A549 (cell line): ENCODE measurements at regions not wholly inside any gene's neighbourhood (a gene's known extent, or its start where the extent isn't known, plus 50 kb on each side); places are given as distances from the start of the nearest gene placed in this dataset.

ENCODE experiments used
- ATAC-seq, 2 experiments: fragments of 200-7000 bp in 1 of 2; fragments of >200 bp in 1 of 2; cut with Nextera tagmentation in 1 of 2; cut with Tn5 transposase in 1 of 2; 3 replicates each; pipeline versions ENCODE4 v1.8.0 to v1.9.1; 2018 to 2020; ENCODE audit warnings: mild to moderate bottlenecking in 1 of 2, moderate library complexity in 1 of 2
- CTCF ChIA-PET: fragments of 300-600 bp; sonication (Branson Sonifier 250); formaldehyde crosslinking; extraction: SDS; loops from one replicate; lab custom pipeline; 2021; ENCODE audit warnings: antibody characterized with exemption, inconsistent platforms; lab: Yijun Ruan, JAX
- POLR2A ChIA-PET: fragments of 350-600 bp; formaldehyde crosslinking; extraction: SDS; loops from one replicate; lab custom pipeline; 2021; ENCODE audit warnings: antibody characterized with exemption, inconsistent platforms; lab: Yijun Ruan, JAX
- DNase-seq, 2 experiments: peaks; one replicate each; pipeline versions ENCODE4 v3.0.0 to v3.0.0-alpha.2; 2011 to 2016; ENCODE audit warnings: low read depth in 1 of 2, low spot score in 1 of 2
- FAIRE-seq: peaks from 2 replicates; lab custom pipeline; 2011; peaks lifted over from hg19 to GRCh38; lab: Jason Lieb, UNC
- H3K27ac ChIP-seq, 2 experiments: fragments of >200 bp; sonication (Bioruptor Twin); formaldehyde crosslinking; 3 replicates each; pipeline ENCODE4 v1.5.1; 2016 to 2017
- H3K4me1 ChIP-seq: fragments of >200 bp; sonication (Bioruptor Twin); formaldehyde crosslinking; 3 replicates; pipeline ENCODE4 v1.6.1; 2016
- H3K4me2 ChIP-seq: fragments of >200 bp; sonication (Bioruptor Twin); formaldehyde crosslinking; 3 replicates; pipeline ENCODE4 v1.6.1; 2016
- H3K4me3 ChIP-seq: fragments of >200 bp; sonication (Bioruptor Twin); formaldehyde crosslinking; 3 replicates; pipeline ENCODE4 v1.5.1; 2016
- H3K9me3 ChIP-seq: fragments of >200 bp; sonication (Bioruptor Twin); formaldehyde crosslinking; 3 replicates; pipeline ENCODE4 v1.6.1; 2016
- BHLHE40 ChIP-seq: IDR thresholded peaks from 2 replicates; pipeline ENCODE4 v1.6.1; 2012; ENCODE audit warnings: low read depth, low read length, inconsistent platforms
- CEBPB ChIP-seq, 2 experiments: fragments of >200 bp in 1 of 2; sonication (Bioruptor Twin) in 1 of 2; formaldehyde crosslinking in 1 of 2; IDR thresholded peaks; 2 replicates each; pipeline ENCODE4 v1.6.1; 2012 to 2016
- CHD4 ChIP-seq: fragments of 200-600 bp; sonication (generic); IDR thresholded peaks from 2 replicates; pipeline ENCODE4 v1.6.1; 2016; ENCODE audit warnings: antibody characterized with exemption, mild to moderate bottlenecking, borderline replicate concordance
- EHF ChIP-seq: fragments of 250-450 bp; sonication (Bioruptor Pico); IDR thresholded peaks from 2 replicates; pipeline ENCODE4 v1.5.0; 2020; ENCODE audit warnings: mild to moderate bottlenecking
- ELK1 ChIP-seq: fragments of 150-350 bp; IDR thresholded peaks from 2 replicates; pipeline ENCODE4 v1.6.1; 2014; ENCODE audit warnings: low read depth, mild to moderate bottlenecking, low read length
- EP300 ChIP-seq, 2 experiments: fragments of >200 bp; sonication (Bioruptor Twin); formaldehyde crosslinking; IDR thresholded peaks; 2 replicates in 1 of 2; 3 replicates in 1 of 2; pipeline ENCODE4 v1.6.1; 2016 to 2017
- ESRRA ChIP-seq: fragments of 150-350 bp; IDR thresholded peaks from 2 replicates; pipeline ENCODE4 v1.6.1; 2014; ENCODE audit warnings: mild to moderate bottlenecking, low read length, borderline replicate concordance
- FOSB ChIP-seq: fragments of 250-450 bp; sonication (Bioruptor Pico); IDR thresholded peaks from 2 replicates; pipeline ENCODE4 v1.5.0; 2020; ENCODE audit warnings: mild to moderate bottlenecking, moderate library complexity
- HES2 ChIP-seq: fragments of >200 bp; sonication (Bioruptor Twin); formaldehyde crosslinking; IDR thresholded peaks from 2 replicates; pipeline ENCODE4 v1.6.1; 2016
- HEYL ChIP-seq: fragments of 250-450 bp; sonication (Bioruptor Pico); IDR thresholded peaks from 2 replicates; pipeline ENCODE4 v1.8.0; 2021; ENCODE audit warnings: mild to moderate bottlenecking, moderate library complexity
- HOXB13 ChIP-seq: fragments of 250-450 bp; sonication (Bioruptor Pico); IDR thresholded peaks from 2 replicates; pipeline ENCODE4 v1.5.0; 2020; ENCODE audit warnings: low read depth, mild to moderate bottlenecking, moderate library complexity
- KDM5A ChIP-seq: fragments of 200-600 bp; sonication (generic); IDR thresholded peaks from 2 replicates; pipeline ENCODE4 v1.6.1; 2016; ENCODE audit warnings: antibody characterized with exemption, mild to moderate bottlenecking
- NFE2L2 ChIP-seq: fragments of 150-350 bp; conservative IDR thresholded peaks from 2 replicates; pipeline ENCODE4 v1.6.1; 2014; ENCODE audit warnings: low read length
- PHF8 ChIP-seq: fragments of 200-600 bp; sonication (generic); IDR thresholded peaks from 2 replicates; pipeline ENCODE4 v1.6.1; 2016; ENCODE audit warnings: low read depth, mild to moderate bottlenecking, antibody characterized with exemption, moderate library complexity, borderline replicate concordance
- POLR2A ChIP-seq: IDR thresholded peaks from 2 replicates; pipeline ENCODE4 v1.6.1; 2012; ENCODE audit warnings: mild to moderate bottlenecking, low read length
- RAD21 ChIP-seq, 2 experiments: fragments of >200 bp in 1 of 2; sonication (Bioruptor Twin) in 1 of 2; formaldehyde crosslinking in 1 of 2; IDR thresholded peaks in 1 of 2; conservative IDR thresholded peaks in 1 of 2; 2 replicates in 1 of 2; 3 replicates in 1 of 2; pipeline ENCODE4 v1.6.1; 2012 to 2018; ENCODE audit warnings: inconsistent platforms in 1 of 2
- RARB ChIP-seq: fragments of 250-450 bp; sonication (Bioruptor Pico); IDR thresholded peaks from 2 replicates; pipeline ENCODE4 v1.8.0; 2021; ENCODE audit warnings: mild to moderate bottlenecking, moderate library complexity
- RCOR1 ChIP-seq: fragments of 150-350 bp; IDR thresholded peaks from 2 replicates; pipeline ENCODE4 v1.6.1; 2014; ENCODE audit warnings: antibody characterized with exemption, low read length, low read depth
- RFX5 ChIP-seq: fragments of 450-650 bp; IDR thresholded peaks from 2 replicates; pipeline ENCODE4 v1.7.1; 2014; ENCODE audit warnings: antibody characterized with exemption, mild to moderate bottlenecking, moderate library complexity
- SMC3 ChIP-seq: fragments of >200 bp; sonication (Bioruptor Twin); formaldehyde crosslinking; IDR thresholded peaks from 3 replicates; pipeline ENCODE4 v1.6.1; 2018; ENCODE audit warnings: inconsistent platforms
- TFCP2L1 ChIP-seq: fragments of 250-450 bp; sonication (Bioruptor Pico); IDR thresholded peaks from 2 replicates; pipeline ENCODE4 v1.5.0; 2021; ENCODE audit warnings: mild to moderate bottlenecking
- ZSCAN20 ChIP-seq: fragments of 250-450 bp; sonication (Bioruptor Pico); IDR thresholded peaks from 2 replicates; pipeline ENCODE4 v1.8.0; 2022; ENCODE audit warnings: mild to moderate bottlenecking, moderate library complexity
- WGBS: methylation state at CpG from one replicate; pipeline ENCODE4 v1.1.6; 2017; ENCODE audit errors: missing lambda C conversion rate; 5-methylcytosine and 5-hydroxymethylcytosine counted together
- TF ChIP-seq, protein P1 (sequence below): fragments of 200-600 bp; sonication (generic); IDR thresholded peaks from 2 replicates; pipeline ENCODE4 v1.6.1; 2016; ENCODE audit warnings: antibody characterized with exemption, mild to moderate bottlenecking, moderate library complexity

- no peak for ATAC-seq
- Histone ChIP-seq H3K4me2 (no peak overlapping the region), H3K9me3 (no peaks in the 10 kb centered on the region), H3K27ac (no peak overlapping the region), H3K4me1 (no peaks in the 10 kb centered on the region), H3K4me3 (no peak overlapping the region)
- 3% methylated on average over 1 of the region's 1 CpG for WGBS
- ChIA-PET CTCF (no interaction called here), POLR2A (no interaction called here)
- no peak for FAIRE-seq
- TF ChIP-seq CHD4 = no peak
- TF ChIP-seq POLR2A = no peak
- TF ChIP-seq BHLHE40 = no peak
- no peak for TF ChIP-seq RAD21 (conservative IDR thresholded peaks at IDR 0.05 in 1 of 2, IDR thresholded peaks at IDR 0.05 in 1 of 2)
- TF ChIP-seq TFCP2L1 (CRISPR knock-in tag) = no peak
- TF ChIP-seq NFE2L2 = no peak
- no peak for TF ChIP-seq KDM5A
- no peak for TF ChIP-seq FOSB (CRISPR knock-in tag)
- TF ChIP-seq RCOR1 = no peak
- no peak for TF ChIP-seq HOXB13 (CRISPR knock-in tag)
- no peak for TF ChIP-seq ESRRA
- no peak for TF ChIP-seq CEBPB (IDR thresholded peaks at IDR 0.05)
- TF ChIP-seq EHF = no peak
- no peak for TF ChIP-seq SMC3
- TF ChIP-seq RARB (CRISPR knock-in tag) = no peak
- no peak for DNase-seq
These were observed 1293.0 kb downstream of the GRIK2 start for GRCh38 chr6:102686461-102686860.

DNA sequence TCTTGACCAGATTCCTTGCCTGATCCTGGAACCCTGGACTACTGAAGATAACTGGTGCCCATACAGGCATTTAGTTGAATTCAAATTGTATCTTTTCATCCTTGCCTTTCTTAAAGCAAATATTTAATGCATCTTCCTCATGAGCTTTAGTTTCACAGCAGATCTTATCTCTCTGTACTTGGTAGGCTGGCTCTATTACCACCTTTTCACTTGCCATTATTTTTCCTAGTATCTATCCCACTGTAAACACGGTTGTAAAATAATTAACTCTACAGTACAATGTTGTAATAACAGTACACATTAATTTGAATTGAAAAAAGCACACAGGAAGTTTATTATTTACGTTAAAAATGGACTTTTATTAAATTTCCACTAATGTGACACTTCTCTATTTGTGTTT is 1286.9 kb downstream of the GRIK2 start:
- DNase-seq (no peak), ATAC-seq (no peak), FAIRE-seq (no peak)
- no peaks in the 10 kb centered on the region for H3K4me1 ChIP-seq
- no peak overlapping the region for H3K27ac ChIP-seq
- TF ChIP-seq ZSCAN20 (CRISPR knock-in tag) (no peak), BHLHE40 (no peak), HES2 (no peak), ELK1 (no peak), RCOR1 (no peak), HEYL (CRISPR knock-in tag) (no peak), EP300 (IDR thresholded peaks at IDR 0.05) (no peak), TFCP2L1 (CRISPR knock-in tag) (no peak), RFX5 (no peak), RAD21 (conservative IDR thresholded peaks at IDR 0.05 in 1 of 2, IDR thresholded peaks at IDR 0.05 in 1 of 2) (no peak), PHF8 (no peak)
- TF ChIP-seq, protein P1, sequence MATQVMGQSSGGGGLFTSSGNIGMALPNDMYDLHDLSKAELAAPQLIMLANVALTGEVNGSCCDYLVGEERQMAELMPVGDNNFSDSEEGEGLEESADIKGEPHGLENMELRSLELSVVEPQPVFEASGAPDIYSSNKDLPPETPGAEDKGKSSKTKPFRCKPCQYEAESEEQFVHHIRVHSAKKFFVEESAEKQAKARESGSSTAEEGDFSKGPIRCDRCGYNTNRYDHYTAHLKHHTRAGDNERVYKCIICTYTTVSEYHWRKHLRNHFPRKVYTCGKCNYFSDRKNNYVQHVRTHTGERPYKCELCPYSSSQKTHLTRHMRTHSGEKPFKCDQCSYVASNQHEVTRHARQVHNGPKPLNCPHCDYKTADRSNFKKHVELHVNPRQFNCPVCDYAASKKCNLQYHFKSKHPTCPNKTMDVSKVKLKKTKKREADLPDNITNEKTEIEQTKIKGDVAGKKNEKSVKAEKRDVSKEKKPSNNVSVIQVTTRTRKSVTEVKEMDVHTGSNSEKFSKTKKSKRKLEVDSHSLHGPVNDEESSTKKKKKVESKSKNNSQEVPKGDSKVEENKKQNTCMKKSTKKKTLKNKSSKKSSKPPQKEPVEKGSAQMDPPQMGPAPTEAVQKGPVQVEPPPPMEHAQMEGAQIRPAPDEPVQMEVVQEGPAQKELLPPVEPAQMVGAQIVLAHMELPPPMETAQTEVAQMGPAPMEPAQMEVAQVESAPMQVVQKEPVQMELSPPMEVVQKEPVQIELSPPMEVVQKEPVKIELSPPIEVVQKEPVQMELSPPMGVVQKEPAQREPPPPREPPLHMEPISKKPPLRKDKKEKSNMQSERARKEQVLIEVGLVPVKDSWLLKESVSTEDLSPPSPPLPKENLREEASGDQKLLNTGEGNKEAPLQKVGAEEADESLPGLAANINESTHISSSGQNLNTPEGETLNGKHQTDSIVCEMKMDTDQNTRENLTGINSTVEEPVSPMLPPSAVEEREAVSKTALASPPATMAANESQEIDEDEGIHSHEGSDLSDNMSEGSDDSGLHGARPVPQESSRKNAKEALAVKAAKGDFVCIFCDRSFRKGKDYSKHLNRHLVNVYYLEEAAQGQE = no peak
- no peak overlapping the region for H3K4me3 ChIP-seq
- POLR2A ChIA-PET = no interaction called here
- 2% methylated on average over 2 of the region's 2 CpGs for WGBS
- no peaks in the 10 kb centered on the region for H3K9me3 ChIP-seq
- H3K4me2 ChIP-seq = no peak overlapping the region
- CTCF ChIA-PET = no interaction called here
